ENCODE measurements at regions not wholly inside any gene's neighbourhood (a gene's known extent, or its start where the extent isn't known, plus 50 kb on each side); places are given as distances from the start of the nearest gene placed in this dataset.
"Not testable (repeated sequence)": the region's sequence is repeated elsewhere in the genome, so short reads cannot be mapped to it uniquely, and the experiment has no call there.

GRCh38 chr9:135342206-135343130 lies 137.1 kb upstream of the PPP1R26 start:
- no peak for DNase-seq

GRCh38 chr9:135343136-135343535 lies 136.4 kb upstream of the PPP1R26 start:
- DNase-seq = no peak

GRCh38 chr9:135343837-135344522 lies 135.6 kb upstream of the PPP1R26 start:
- DNase-seq = peak in 1 of 2 donors; percentile 39

GRCh38 chr9:135344523-135344901 lies 135.1 kb upstream of the PPP1R26 start:
- no peak for DNase-seq

- DNase-seq = no peak
Measured at GRCh38 chr9:135344915-135345500, 134.6 kb upstream of the PPP1R26 start.

GRCh38 chr9:135345775-135346433 lies 133.7 kb upstream of the PPP1R26 start:
- peak in 1 of 2 donors; percentile 18 for DNase-seq

- no peak for DNase-seq
Measured at GRCh38 chr9:135346438-135347050, 133.0 kb upstream of the PPP1R26 start.

GRCh38 chr9:135347461-135347860 lies 132.1 kb upstream of the PPP1R26 start:
- no peak for DNase-seq

GRCh38 chr9:135348076-135348787 lies 131.3 kb upstream of the PPP1R26 start:
- no peak for DNase-seq

GRCh38 chr9:135348788-135349150 lies 130.8 kb upstream of the PPP1R26 start:
- DNase-seq = no peak

- no peak for DNase-seq
Measured at GRCh38 chr9:135349212-135350002, 130.2 kb upstream of the PPP1R26 start.

- no peak for DNase-seq
Measured at GRCh38 chr9:135350003-135350315, 129.6 kb upstream of the PPP1R26 start.

GRCh38 chr9:135353935-135354334 lies 125.6 kb upstream of the PPP1R26 start:
- DNase-seq = no peak

GRCh38 chr9:135355521-135356011 lies 124.0 kb upstream of the PPP1R26 start:
- DNase-seq = no peak

- no peak for DNase-seq
Measured at GRCh38 chr9:135356021-135356420, 123.6 kb upstream of the PPP1R26 start.

GRCh38 chr9:135356796-135357195 lies 122.8 kb upstream of the PPP1R26 start:
- DNase-seq = no peak

- no peak for DNase-seq
Measured at GRCh38 chr9:135357863-135358551, 121.6 kb upstream of the PPP1R26 start.

GRCh38 chr9:135358552-135358940 lies 121.0 kb upstream of the PPP1R26 start:
- DNase-seq = no peak

- DNase-seq = no peak
Measured at GRCh38 chr9:135359764-135360163, 119.8 kb upstream of the PPP1R26 start.

- no peak for DNase-seq
Measured at GRCh38 chr9:135360617-135361016, 119.0 kb upstream of the PPP1R26 start.

- DNase-seq = not testable (repeated sequence)
Measured at GRCh38 chr9:135361668-135362067, 117.9 kb upstream of the PPP1R26 start.
